ENCODE measurements at regions not wholly inside any gene's neighbourhood (a gene's known extent, or its start where the extent isn't known, plus 50 kb on each side); places are given as distances from the start of the nearest gene placed in this dataset.

GRCh38 chr2:128805918-128806317 is 487.2 kb upstream of the HS6ST1 start:
- no peak for TF ChIP-seq CTCF (conservative IDR thresholded peaks at IDR 0.05)
- no peak for TF ChIP-seq EZH2 (IDR thresholded peaks at IDR 0.05; ENCODE audit: low read depth)
